Left lobe of liver (tissue), 2 donors: ENCODE measurements at regions not wholly inside any gene's neighbourhood (a gene's known extent, or its start where the extent isn't known, plus 50 kb on each side); places are given as distances from the start of the nearest gene placed in this dataset.
"Not testable (repeated sequence)": the region's sequence is repeated elsewhere in the genome, so short reads cannot be mapped to it uniquely, and the experiment has no call there.

Experiments used
- ATAC-seq: fragments of 200-7000 bp; cut with Tn5 transposase; one replicate; pipeline ENCODE4 v1.9.1; 2020; ENCODE audit warnings: mild to moderate bottlenecking, moderate library complexity
- DNase-seq: peaks from one replicate; pipeline ENCODE4 v3.0.0-alpha.2; 2020; ENCODE audit warnings: low spot score
- donor health status: DM: no; HTN: no; CAD: no; lungs with moderate emphysema.
- donor health status: DM: no; HTN: yes; CAD: no.

DNA sequence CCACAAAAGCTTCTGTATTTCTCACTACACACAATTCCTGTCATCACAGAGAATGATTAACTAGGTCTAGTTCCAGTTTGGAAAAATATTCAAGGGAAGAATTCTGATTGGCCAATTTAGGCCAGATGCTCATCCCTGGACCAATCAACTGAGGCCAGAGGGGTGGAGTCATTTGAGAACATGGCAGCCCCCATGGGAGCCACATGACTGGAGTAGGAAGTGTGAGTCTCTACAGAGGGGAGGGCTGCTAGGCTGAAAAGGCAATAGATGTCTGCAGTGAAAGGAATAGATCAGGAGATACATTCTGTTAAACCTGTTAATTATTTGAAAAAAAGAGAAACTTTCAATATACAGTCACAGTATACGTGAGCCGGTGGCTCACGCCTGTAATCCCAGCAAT is 125.2 kb downstream of the UNC93B1 start:
- not testable (repeated sequence) for DNase-seq, ATAC-seq

DNA sequence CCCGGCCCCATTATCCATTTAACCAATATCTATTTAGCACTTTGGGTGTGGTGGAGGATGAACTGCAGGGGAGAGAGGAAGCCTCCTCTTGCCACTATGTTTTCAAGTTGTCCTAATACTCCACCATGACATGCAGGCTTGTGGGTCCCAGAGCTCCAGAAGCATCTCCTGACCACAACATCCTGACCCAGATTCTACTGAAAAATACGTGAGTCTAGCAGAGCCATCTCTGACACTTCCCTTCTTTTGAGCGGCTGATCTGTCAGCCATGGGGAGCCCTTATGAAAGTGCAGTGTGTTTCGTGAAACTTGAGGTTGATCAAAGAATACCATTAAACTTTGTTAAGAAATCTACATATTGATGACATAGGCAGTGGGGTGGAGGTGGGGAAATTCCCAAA is 126.6 kb downstream of the UNC93B1 start:
- ATAC-seq, DNase-seq: not testable (repeated sequence)

DNA sequence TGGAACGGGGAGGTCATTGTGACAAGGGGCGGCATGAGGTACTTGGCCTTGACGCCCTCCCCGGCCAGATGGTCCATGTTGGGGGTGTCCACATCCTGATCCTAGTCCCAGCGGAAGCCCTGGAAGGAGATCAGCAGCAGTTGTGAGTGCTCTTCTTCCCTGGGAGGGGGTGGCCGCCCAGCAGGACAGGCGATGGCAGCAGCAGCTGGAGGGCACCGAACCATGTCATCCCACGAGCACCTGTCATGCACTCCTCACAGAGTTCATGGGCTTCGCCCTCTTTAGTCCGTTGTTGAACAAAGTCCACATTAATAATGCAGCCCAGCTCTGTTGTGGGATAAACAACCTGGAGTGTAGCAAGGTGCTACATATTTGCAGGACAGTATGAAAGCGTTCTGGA is 130.7 kb downstream of the UNC93B1 start:
- not testable (repeated sequence) for DNase-seq, ATAC-seq

DNA sequence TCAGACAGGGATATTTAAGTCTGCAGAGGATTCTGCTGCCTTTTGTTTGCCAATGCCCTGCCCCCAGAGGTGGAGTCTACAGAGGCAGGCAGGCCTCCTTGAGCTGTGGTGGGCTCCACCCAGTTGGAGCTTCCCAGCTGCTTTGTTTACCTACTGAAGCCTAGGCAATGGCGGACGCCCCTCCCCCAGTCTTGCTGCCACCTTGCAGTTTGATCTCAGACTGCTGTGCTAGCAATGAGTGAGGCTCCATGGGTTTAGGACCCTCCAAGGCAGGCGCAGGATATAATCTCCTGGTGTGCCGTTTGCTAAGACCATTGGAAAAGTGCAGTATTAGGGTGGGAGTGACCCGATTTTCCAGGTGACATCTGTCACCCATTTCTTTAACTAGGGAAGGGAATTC is 132.7 kb downstream of the UNC93B1 start:
- not testable (repeated sequence) for ATAC-seq

DNA sequence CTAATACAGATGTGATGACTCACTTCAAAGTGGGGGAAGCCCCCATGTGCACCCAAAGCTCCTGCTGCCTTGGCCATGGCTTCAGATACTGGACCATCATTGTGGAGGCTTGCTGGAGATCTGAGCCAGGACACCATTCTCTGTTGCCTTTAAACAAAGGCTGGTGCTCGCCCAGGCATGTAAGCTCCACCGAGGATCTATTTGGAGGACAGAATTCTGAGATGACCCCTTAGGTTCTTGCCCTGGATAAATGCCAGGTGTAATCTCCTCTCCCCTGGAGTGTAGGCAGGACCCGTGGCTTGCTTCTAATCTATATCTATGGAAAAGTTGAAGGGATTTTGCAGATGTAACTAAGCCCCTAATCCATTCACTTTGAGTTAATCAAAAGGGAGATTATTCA is 141.0 kb downstream of the UNC93B1 start:
- DNase-seq, ATAC-seq: not testable (repeated sequence)

More for the DNA sequence above, 132.7 kb downstream of the UNC93B1 start:
- not testable (repeated sequence) for DNase-seq

DNA sequence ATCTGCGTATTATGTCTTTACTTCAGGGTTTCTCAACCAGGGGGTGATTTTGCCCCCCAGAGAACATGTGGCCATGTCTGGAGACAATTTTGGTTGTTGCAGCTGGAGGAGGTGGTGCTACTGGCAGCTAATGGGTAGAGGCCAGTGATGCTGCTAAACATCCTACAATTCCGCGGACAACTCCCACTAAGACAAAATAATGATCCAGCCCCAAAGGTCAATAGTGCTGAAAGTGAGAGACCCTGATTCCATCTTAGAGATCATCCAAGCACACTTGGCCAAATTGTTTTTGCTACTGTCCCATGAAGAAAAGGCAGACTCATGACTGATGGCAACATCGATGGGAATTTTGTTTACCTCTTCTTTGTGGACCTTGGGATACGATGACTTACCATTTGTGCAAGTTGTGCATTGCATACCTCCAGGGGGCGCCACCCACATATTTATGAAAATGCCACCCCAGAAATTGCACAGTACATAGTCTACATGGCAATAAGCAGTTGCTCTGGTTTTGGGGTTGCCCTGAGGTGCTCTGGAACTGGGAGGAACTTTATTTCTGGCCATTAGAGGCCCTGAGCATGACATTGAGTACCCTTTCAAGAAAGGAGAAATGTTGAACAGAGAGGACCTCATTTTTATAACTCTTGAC is 144.3 kb downstream of the UNC93B1 start:
- not testable (repeated sequence) for ATAC-seq
- DNase-seq, result peak; percentile 55

DNA sequence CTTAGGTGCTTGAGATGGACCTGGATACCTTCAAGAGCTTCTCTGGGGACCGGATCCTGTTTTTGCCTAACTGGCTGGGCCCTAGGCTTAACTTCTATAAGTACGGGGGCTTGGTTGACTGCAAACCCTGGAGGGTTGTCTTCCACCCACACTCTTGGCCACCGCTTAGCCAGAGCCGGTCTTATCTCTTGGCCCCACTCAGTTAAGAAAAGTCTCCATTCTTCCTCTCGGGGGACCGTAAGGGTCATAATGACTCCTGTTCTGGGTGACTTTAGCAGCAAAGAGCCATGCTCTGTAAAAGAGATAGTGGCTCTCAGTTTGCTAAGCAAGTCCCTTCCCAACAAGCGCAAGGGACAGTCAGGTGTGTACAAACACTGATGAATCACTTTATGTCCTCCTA is 153.2 kb downstream of the UNC93B1 start:
- DNase-seq, ATAC-seq: not testable (repeated sequence)

DNA sequence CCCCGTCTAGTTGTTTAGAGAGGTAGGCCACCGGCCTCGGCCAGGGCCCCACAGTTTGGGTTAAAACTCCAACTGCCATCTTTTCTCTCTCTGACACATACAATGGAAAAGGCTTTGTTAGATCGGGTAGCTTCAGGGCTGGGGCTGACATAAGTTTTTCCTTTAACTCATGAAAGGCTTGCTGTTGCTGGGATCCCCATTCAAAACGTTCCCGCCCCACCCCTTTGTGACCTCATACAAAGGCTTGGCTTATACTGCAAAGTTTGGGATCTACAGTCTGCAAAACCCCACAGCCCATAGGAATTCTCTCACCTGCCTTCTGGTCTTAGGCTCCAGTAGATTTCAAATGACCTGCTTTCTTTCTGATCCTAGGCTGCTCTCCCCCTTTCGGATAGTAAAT is 154.1 kb downstream of the UNC93B1 start:
- DNase-seq, ATAC-seq: not testable (repeated sequence)

DNA sequence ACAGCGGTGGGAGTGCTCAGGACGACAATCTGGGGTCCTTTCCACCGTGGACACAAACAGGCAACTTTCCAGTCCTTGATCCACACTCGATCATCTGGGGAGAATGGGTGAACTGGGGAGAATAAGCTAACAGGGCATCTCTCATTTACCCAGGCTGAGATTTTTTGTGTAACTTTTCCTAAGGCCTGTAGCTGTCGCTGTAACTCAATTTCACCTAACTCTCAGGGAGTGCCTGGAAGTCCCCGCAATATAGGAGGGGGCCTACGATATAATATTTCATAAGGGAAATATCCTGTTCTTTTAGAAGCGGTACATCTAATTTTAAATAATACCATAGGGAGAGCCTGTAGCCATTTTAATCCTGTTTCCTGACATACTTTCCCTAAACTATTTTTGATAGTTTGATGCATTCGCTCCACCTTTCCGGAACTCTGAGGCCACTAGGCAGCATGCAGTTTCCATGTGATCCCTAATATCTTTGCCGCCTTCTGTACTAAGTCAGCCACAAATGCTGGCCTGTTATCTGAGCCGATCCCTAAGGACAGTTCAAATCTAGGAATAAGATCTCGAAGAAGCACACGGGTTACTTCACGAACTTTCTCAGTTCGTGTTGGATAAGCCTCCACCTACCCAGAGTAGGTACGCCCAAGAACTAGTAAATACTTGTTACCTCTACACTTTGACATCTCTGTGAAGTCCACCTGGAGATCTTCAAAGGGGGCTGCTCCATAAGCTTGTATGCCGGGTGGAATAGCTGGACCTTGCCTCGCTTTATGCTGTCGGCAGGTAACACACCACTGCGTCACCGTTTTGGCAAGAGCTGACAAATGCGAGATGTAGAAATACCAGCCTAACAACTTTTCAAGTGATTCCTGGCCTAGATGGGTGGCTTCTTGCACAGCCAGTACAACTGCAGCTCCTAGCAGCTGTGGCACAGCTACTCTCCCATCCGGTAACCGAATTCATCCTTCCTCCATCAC is 155.7 kb downstream of the UNC93B1 start:
- DNase-seq, ATAC-seq: not testable (repeated sequence)

DNA sequence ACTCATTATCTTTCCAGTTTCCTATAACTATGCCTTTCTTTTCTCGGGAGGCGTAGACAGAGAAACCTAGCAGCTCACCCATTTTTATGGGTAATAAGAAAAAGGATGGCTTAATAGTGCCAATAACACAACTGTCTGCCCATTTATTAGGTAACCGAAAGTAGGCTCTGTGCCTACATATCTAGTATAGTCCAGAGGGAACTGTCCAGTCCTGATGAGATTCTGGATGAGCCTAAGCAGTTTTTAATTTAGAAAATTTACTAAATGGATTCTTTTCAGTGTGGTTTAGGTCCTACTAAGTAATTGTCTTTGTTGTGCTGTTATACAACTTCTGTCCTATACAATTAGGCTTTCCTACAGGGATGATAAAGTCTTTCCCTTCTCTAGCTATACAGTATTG is 157.6 kb downstream of the UNC93B1 start:
- not testable (repeated sequence) for DNase-seq, ATAC-seq

DNA sequence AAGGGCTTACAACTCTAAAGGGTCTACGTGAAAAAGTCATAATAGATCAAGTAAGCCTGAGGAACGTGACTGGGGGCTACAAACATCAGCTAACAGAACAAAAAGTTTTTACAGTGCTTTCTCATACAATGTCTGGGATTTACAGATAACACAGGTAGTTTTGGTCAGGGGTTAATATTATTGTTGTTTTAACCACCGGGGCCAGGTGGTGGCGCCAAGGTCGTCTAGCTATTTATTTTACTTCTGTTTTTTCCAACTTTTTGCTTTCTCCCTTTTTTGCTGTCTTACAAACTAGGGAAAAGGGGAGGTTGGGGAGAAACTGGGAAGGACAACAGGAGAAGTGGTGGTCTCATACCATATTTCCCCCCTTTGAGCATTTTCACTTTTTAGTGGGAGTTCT is 158.6 kb downstream of the UNC93B1 start:
- not testable (repeated sequence) for ATAC-seq, DNase-seq

DNA sequence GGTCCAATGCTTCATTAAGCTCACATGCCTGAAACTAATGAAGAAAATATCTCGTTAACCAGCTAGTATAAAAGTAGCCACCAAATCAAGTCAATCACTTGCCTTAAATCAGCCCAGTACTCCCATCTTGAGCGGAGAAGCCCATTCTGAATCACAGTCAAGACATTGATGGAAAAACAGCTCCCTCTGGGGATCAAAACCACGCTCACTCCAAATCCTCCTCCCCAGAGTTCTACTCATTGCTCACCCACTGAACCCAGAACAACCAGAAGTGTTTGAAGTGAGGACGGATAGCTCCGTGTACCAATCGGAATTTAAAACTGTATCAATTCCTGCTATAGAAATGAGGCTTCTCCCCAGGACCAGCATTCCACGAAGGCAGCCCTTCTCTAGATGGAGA is 163.3 kb downstream of the UNC93B1 start:
- ATAC-seq, DNase-seq: not testable (repeated sequence)

DNA sequence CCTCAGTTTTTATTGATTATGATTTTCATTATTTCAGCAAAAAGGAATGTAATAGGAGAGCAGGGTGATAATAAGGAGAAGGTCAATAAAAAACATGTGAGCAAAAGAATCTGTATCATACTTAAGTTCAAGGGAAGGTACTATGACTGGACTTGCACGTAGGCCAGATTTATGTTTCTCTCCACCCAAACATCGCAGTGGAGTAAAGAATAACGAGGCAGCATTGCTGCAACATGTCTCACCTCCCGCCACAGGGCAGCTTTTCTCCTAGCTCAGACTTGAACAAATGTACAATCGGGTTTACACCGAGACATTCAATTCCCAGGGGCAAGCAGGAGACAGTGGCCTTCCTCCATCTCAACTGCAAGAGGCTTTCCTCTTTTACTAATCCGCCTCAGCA is 155.7 kb upstream of the ALDH3B2 start:
- DNase-seq, ATAC-seq: not testable (repeated sequence)

DNA sequence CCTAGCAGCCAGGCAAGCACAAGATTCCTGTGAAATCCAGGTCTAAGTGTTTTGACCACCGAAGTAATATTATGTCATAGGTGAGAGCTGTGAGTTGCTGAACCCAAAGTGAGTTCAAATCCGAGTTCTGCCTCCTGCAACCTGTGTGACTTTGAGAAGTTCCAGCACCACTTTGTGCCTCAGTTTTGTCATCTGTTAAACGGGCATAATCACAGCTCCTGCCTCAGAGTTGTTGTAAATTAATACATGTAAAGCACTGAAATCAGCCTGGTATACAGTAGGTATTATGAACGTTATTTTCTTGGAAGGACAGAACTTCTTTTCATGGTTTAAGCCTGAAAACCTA is 152.5 kb upstream of the ALDH3B2 start:
- DNase-seq, ATAC-seq: not testable (repeated sequence)

DNA sequence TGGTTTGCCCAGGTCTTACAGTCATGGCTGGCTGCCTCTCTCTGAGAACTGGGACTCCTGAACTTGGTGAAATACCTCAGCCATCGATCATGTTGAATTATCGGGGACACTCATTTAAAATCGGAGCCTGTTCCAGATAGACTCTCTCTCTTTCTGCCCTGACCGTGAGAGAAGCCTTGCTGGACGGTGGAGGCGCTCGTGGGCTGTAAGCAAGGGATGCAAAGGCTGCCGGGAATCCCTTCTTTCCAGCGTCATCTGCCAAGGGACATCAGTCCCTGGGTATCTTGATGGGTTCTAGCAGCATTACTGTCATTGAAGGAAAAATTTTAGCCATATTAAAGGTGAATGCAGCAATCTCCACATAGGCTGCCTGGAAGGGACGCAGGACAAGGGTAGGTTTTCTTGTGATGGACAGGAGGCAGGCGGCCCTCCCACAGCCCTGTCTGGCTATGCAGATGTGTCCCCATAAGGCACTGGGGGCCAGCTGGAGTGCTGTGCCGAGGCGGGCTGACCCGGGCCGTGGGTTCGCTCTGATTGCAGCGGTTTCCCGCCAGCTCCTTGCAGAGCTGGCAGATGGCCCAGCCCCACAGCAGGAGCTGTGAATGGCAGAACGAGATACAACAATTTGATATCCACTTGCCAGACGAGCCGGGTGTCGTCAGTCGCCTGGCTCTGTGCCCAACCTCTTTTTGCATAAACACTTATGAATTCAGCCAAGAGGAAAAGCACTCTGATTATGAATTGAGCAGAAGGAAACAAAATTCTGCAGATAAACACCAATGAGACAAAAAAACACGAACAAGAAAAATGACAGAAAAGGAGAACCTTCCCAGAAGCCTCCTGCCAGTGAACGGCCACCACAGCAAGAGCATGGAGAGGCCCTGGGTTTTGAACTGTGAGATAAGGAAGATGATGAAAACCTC is 151.9 kb upstream of the ALDH3B2 start:
- not testable (repeated sequence) for DNase-seq, ATAC-seq

DNA sequence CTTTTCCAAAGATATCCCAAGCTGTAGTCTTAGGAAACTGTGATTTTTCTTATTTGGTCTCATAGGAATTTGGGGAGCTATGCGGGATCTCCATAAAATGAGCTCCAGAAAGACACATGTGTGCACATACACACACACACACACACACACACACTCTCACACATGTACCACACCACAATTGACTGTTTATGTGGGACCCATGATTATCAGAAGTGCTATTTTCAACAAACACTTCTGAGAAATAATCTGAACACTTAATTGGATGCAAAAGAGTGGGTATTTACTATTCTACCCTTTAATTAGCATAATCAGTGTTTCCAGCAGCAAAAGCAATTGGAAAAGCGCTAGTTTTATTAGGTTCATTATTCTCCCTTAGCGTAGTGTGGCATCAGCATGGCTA is 150.4 kb upstream of the ALDH3B2 start:
- DNase-seq, ATAC-seq: not testable (repeated sequence)

DNA sequence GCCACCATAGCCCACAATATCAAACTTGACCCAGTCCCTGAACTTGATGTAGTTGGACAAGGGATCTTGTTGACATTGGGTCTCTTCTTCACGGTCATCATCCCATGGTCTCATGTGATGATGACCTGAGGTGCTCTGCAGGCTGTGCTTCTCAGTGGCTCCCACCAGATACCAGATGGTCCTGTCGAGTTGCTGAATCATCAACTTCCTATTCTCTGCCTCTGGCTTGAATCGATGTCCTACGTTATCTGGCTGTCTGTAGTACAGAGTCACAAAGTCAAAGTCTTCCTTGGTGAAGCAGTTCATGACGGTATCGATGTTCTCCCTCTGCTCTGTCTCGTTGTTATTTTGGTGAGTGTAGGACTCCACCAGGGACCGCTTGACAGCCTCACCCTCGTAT is 145.7 kb upstream of the ALDH3B2 start:
- no peak for DNase-seq

DNA sequence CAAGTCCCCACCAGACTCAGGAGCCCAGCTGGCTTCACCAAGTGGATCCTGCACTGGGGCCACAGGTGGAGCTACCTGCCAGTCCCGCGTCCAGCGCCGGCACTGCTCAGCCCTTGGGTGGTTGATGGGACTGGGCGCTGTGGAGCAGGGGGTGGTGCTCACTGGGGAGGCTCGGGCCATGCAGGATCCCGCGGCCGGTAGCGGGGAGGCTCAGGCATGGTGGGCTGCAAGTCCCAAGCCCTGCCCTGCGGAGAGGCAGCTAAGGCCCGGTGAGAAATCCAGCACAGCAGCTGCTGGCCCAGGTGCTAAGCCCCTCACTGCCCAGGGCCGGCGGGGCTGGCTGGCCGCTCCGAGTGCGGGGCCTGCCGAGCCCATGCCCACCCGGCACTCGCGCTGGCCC is 143.1 kb upstream of the ALDH3B2 start:
- DNase-seq, result not testable (repeated sequence)

More for the DNA sequence above, 145.7 kb upstream of the ALDH3B2 start:
- ATAC-seq, result no peak

DNA sequence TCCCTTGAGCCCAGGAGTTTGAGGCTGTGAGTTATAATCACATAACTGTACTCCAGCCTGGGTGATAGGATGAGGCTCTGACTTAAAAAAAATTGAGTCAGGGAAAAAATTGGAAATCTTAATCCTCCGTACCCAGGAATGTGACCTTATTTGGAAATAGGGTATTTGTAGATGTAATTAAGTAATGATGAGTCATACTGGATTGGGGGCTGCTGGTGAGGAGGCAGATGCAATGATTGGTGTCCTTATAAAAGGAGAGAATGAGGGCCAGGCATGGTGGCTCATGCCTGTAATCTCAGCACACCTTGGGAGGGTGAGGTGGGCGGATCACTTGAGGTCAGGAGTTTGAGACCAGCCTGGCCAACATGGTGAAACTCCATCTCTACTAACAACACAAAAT is 134.9 kb upstream of the ALDH3B2 start:
- ATAC-seq, DNase-seq: not testable (repeated sequence)

More for the DNA sequence above, 143.1 kb upstream of the ALDH3B2 start:
- not testable (repeated sequence) for ATAC-seq

DNA sequence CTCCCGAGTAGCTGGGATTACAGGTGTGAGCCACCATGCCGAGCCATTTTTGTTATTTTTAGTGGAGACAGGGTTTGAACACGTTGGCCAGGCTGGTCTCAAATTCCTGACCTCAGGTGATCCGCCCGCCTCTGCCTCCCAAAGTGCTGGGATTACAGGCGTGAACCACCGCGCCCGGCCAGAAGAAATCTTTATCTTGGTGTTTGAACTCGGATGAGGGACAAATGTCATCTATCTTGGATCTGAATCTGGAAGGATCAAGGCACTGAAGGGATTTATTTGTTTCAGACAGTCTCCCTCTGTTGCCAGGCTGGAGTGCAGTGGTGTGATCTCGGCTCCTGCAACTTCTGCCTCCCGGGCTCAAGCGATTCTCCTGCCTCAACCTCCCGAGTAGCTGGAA is 133.5 kb upstream of the ALDH3B2 start:
- DNase-seq, ATAC-seq: not testable (repeated sequence)
